GM23248 (cell line): ENCODE measurements at regions not wholly inside any gene's neighbourhood (a gene's known extent, or its start where the extent isn't known, plus 50 kb on each side); places are given as distances from the start of the nearest gene placed in this dataset.

ENCODE experiments used
- DNase-seq: peaks from one replicate; pipeline ENCODE4 v3.0.0-alpha.2; 2015
- H2AFZ ChIP-seq: fragments of 200-600 bp; sonication (generic); 2 replicates; pipeline ENCODE4 v1.6.1; 2016; ENCODE audit warnings: antibody characterized with exemption
- H3F3A ChIP-seq: fragments of 200-600 bp; sonication (generic); 2 replicates; pipeline ENCODE4 v1.6.1; 2016; ENCODE audit warnings: mild to moderate bottlenecking, antibody characterized with exemption, mixed run types; ENCODE audit not compliant: insufficient read depth
- H3K27ac ChIP-seq: fragments of 200-600 bp; sonication (generic); 2 replicates; pipeline ENCODE4 v1.5.1; 2016; ENCODE audit warnings: mild to moderate bottlenecking
- H3K27me3 ChIP-seq: fragments of 200-600 bp; sonication (generic); replicated peaks from 2 replicates; pipeline ENCODE4 v1.6.1; 2016; ENCODE audit warnings: mild to moderate bottlenecking; ENCODE audit not compliant: insufficient read depth
- H3K36me3 ChIP-seq: fragments of 200-600 bp; sonication (generic); 2 replicates; pipeline ENCODE4 v1.6.1; 2016; ENCODE audit warnings: low read depth, mild to moderate bottlenecking
- H3K4me1 ChIP-seq: fragments of 200-600 bp; sonication (generic); 2 replicates; pipeline ENCODE4 v1.6.1; 2016; ENCODE audit warnings: mild to moderate bottlenecking; ENCODE audit not compliant: insufficient read depth
- H3K4me2 ChIP-seq: fragments of 200-600 bp; sonication (generic); one replicate; pipeline ENCODE4 v1.6.1; 2016; ENCODE audit warnings: mild to moderate bottlenecking; ENCODE audit not compliant: unreplicated experiment
- H3K4me3 ChIP-seq: fragments of 200-600 bp; sonication (generic); 2 replicates; pipeline ENCODE4 v1.5.1; 2016; ENCODE audit warnings: mild to moderate bottlenecking
- H3K79me2 ChIP-seq: fragments of 200-600 bp; sonication (generic); 2 replicates; pipeline ENCODE4 v1.6.1; 2016; ENCODE audit warnings: mild to moderate bottlenecking; ENCODE audit not compliant: insufficient read depth
- H3K9ac ChIP-seq: fragments of 200-600 bp; sonication (generic); 2 replicates; pipeline ENCODE4 v1.6.1; 2016; ENCODE audit warnings: mild to moderate bottlenecking
- H3K9me2 ChIP-seq: fragments of 200-600 bp; sonication (generic); 2 replicates; pipeline ENCODE4 v1.6.1; 2016; ENCODE audit warnings: mixed run types, mild to moderate bottlenecking, moderate library complexity; ENCODE audit not compliant: insufficient read depth
- H3K9me3 ChIP-seq: fragments of 200-600 bp; sonication (generic); one replicate; pipeline ENCODE4 v1.6.1; 2017; ENCODE audit warnings: low read depth
- H4K20me1 ChIP-seq: fragments of 200-600 bp; sonication (generic); 2 replicates; pipeline ENCODE4 v1.6.0; 2016; ENCODE audit not compliant: insufficient read depth
- EZH2 ChIP-seq: fragments of 200-600 bp; sonication (generic); IDR thresholded peaks from 2 replicates; pipeline ENCODE4 v1.6.1; 2018; ENCODE audit warnings: antibody characterized with exemption, mild to moderate bottlenecking; ENCODE audit not compliant: insufficient read depth, poor library complexity, severe bottlenecking
- EZH2phosphoT487 ChIP-seq: fragments of 200-600 bp; sonication (generic); IDR thresholded peaks from 2 replicates; pipeline ENCODE4 v1.6.1; 2018; ENCODE audit warnings: antibody characterized with exemption, moderate library complexity, mild to moderate bottlenecking, low read depth; ENCODE audit not compliant: insufficient read depth
- WGBS, 2 experiments: methylation state at CpG; one replicate each; pipeline ENCODE4 v1.1.6; 2015 to 2017; ENCODE audit warnings: low lambda C conversion rate in 2 of 2, low coverage in 1 of 2; ENCODE audit errors: missing lambda C conversion rate in 2 of 2; 5-methylcytosine and 5-hydroxymethylcytosine counted together
- in situ Hi-C: fragments of 300-500 bp; cut with MboI; formaldehyde crosslinking; loops from 2 replicates; pipeline ENCODE4 v1.15.0; 2020

- Histone ChIP-seq H3K27ac (no peak overlapping the region), H3F3A (no peaks in the 10 kb centered on the region), H3K79me2 (no peaks in the 10 kb centered on the region), H3K36me3 (no peaks in the 10 kb centered on the region), H4K20me1 (no peaks in the 10 kb centered on the region), H3K4me3 (no peak overlapping the region), H3K9me3 (no peaks in the 10 kb centered on the region), H3K9me2 (no peaks in the 10 kb centered on the region), H3K4me2 (no peak overlapping the region), H2AFZ (no peak overlapping the region), H3K27me3 (no peaks in the 10 kb centered on the region), H3K4me1 (no peaks in the 10 kb centered on the region), H3K9ac (no peak overlapping the region)
- DNase-seq, result no peak
- 37 to 39% methylated on average over 8 of the region's 8 CpGs for WGBS, 2 experiments
- TF ChIP-seq EZH2, result no peak
- TF ChIP-seq EZH2phosphoT487, result no peak
- in situ Hi-C loops, result no loop called here
Measured at GRCh38 chr5:84796399-84796798, 411.7 kb upstream of the EDIL3 start.

GRCh38 chr5:84794486-84795035 lies 409.9 kb upstream of the EDIL3 start:
- in situ Hi-C loops, result no loop called here
- TF ChIP-seq EZH2phosphoT487 (no peak), EZH2 (no peak)
- H3K4me1 ChIP-seq, result no peaks in the 10 kb centered on the region
- no peak overlapping the region for H3K4me3 ChIP-seq
- 46 to 51% methylated on average over 2 of the region's 2 CpGs for WGBS, 2 experiments
- no peak for DNase-seq
- no peak overlapping the region for H3K9ac ChIP-seq
- H3K27me3 ChIP-seq, result no peaks in the 10 kb centered on the region
- no peaks in the 10 kb centered on the region for H4K20me1 ChIP-seq
- H3K4me2 ChIP-seq, result no peak overlapping the region
- H3K79me2 ChIP-seq, result no peaks in the 10 kb centered on the region
- H3K36me3 ChIP-seq, result no peaks in the 10 kb centered on the region
- H2AFZ ChIP-seq, result no peak overlapping the region
- H3K9me2 ChIP-seq, result no peaks in the 10 kb centered on the region
- H3F3A ChIP-seq, result no peaks in the 10 kb centered on the region
- no peaks in the 10 kb centered on the region for H3K9me3 ChIP-seq
- no peak overlapping the region for H3K27ac ChIP-seq

GRCh38 chr5:84791730-84792129 lies 407.1 kb upstream of the EDIL3 start:
- no peaks in the 10 kb centered on the region for H3K36me3 ChIP-seq
- H3K9me3 ChIP-seq, result no peaks in the 10 kb centered on the region
- no peak overlapping the region for H3K4me2 ChIP-seq
- no peaks in the 10 kb centered on the region for H3K9me2 ChIP-seq
- no peak overlapping the region for H3K4me3 ChIP-seq
- no peak for DNase-seq
- no peaks in the 10 kb centered on the region for H3K79me2 ChIP-seq
- TF ChIP-seq EZH2 (no peak), EZH2phosphoT487 (no peak)
- in situ Hi-C loops, result no loop called here
- no peak overlapping the region for H3K9ac ChIP-seq
- H2AFZ ChIP-seq, result no peak overlapping the region
- no peak overlapping the region for H3K27ac ChIP-seq
- no peaks in the 10 kb centered on the region for H3K4me1 ChIP-seq
- H4K20me1 ChIP-seq, result no peaks in the 10 kb centered on the region
- no peaks in the 10 kb centered on the region for H3K27me3 ChIP-seq
- WGBS, 2 experiments, result 21 to 22% methylated on average over 3 of the region's 3 CpGs
- H3F3A ChIP-seq, result no peaks in the 10 kb centered on the region

GRCh38 chr5:84791138-84791537 lies 406.5 kb upstream of the EDIL3 start:
- Histone ChIP-seq H3F3A (no peaks in the 10 kb centered on the region), H3K9me2 (no peaks in the 10 kb centered on the region), H3K27ac (no peak overlapping the region), H3K4me3 (no peak overlapping the region), H3K9me3 (no peaks in the 10 kb centered on the region), H3K4me2 (no peak overlapping the region), H3K27me3 (no peaks in the 10 kb centered on the region), H3K4me1 (no peaks in the 10 kb centered on the region), H3K79me2 (no peaks in the 10 kb centered on the region), H3K36me3 (no peaks in the 10 kb centered on the region), H3K9ac (no peak overlapping the region), H2AFZ (no peak overlapping the region), H4K20me1 (no peaks in the 10 kb centered on the region)
- in situ Hi-C loops, result no loop called here
- TF ChIP-seq EZH2, result no peak
- TF ChIP-seq EZH2phosphoT487, result no peak
- no peak for DNase-seq

- no peak for TF ChIP-seq EZH2phosphoT487
- no peak for TF ChIP-seq EZH2
- H3K27me3 ChIP-seq, result no peaks in the 10 kb centered on the region
- H4K20me1 ChIP-seq, result no peaks in the 10 kb centered on the region
- in situ Hi-C loops, result no loop called here
- H3K9ac ChIP-seq, result no peak overlapping the region
- H3K9me3 ChIP-seq, result no peaks in the 10 kb centered on the region
- H3K4me2 ChIP-seq, result no peak overlapping the region
- no peak for DNase-seq
- H3K27ac ChIP-seq, result no peak overlapping the region
- no peaks in the 10 kb centered on the region for H3K4me1 ChIP-seq
- no peaks in the 10 kb centered on the region for H3K9me2 ChIP-seq
- H2AFZ ChIP-seq, result no peak overlapping the region
- no peaks in the 10 kb centered on the region for H3K36me3 ChIP-seq
- H3K4me3 ChIP-seq, result no peak overlapping the region
- no peaks in the 10 kb centered on the region for H3F3A ChIP-seq
- WGBS, 2 experiments, result 28 to 29% methylated on average over 1 of the region's 1 CpG
- no peaks in the 10 kb centered on the region for H3K79me2 ChIP-seq
Measured at GRCh38 chr5:84790406-84790805, 405.7 kb upstream of the EDIL3 start.
